T-helper 2 cell treated with Interferon-gamma antibody and Interleukin-4, amounts not matched to agents 100 ng/mL and 5 ng/mL, for 36 hours (primary cell): ENCODE measurements at regions not wholly inside any gene's neighbourhood (a gene's known extent, or its start where the extent isn't known, plus 50 kb on each side); places are given as distances from the start of the nearest gene placed in this dataset.

Experiments
- intact Hi-C: fragments of 100-400 bp; cut with micrococcal nuclease; formaldehyde crosslinking; loops from one replicate; pipeline ENCODE4 v1.15.1; 2023

GRCh38 chr2:176753752-176754474 is 458.7 kb upstream of the HNRNPA3 start:
- intact Hi-C loops = no loop called here

DNA sequence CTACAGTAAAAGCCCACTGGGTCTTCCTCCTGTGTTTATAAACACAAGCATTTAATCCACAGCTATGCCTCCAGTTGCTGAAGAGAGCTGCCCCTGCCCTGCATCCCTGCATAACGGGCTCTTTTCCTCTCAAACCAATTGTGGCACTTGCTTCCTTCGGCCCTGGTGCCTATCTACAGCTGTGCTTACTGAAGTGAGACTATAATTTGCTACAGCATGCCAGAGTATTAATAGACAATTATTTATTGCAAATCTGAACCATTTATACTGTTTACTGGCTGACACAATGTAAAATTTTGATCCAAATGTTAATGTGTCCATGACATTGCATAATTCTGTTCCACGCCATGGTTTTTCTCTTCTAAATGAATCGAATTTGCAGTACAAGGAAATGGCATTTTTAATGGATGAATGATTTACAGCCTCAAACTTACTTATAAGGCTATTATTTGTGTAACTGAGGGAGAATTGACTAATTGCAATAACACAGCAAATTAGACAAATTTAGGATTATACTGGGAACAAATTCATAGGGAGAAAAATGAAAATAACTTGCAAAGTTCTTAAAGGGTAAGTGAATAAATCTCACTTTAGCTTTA is 457.0 kb upstream of the HNRNPA3 start:
- intact Hi-C loops = no loop called here

DNA sequence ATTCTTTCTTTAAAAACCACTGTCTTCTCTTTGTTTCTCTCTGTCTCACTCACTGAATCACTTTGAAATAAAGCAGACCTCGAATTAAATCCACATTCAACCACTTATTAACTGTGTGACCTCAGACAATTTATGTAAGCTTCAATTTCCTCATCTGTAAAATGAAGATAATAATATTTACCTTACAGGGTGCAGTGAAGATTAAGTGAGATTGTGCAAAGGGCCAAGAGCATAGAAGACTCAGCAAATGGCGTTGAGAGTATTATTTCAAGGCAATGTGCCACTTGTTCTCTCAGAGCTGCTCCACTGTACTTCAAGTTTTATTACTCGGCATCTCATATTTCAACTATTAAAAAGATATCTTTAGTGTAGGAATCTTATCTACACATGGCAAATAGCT is 454.2 kb upstream of the HNRNPA3 start:
- intact Hi-C loops = no loop called here

- intact Hi-C loops = no loop called here
These were observed 452.2 kb upstream of the HNRNPA3 start for GRCh38 chr2:176760439-176760838.

DNA sequence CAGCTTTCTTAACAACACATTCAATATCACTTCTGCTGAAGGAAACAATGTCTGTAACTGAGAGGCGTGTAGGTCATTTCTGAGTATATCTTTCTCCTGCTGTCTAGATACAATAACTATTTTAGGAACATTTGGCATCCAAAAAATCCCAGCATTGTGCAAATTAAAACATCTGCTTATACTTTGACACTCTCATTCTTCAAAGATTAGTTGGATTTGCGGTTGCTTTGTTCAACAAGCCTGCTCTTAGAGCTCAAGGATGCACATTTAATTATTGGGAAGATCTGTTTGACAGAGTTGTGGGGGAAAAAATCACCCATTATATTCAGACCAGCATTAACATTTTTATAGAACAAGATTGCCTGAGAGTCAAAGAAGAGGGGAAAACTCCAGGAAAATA is 449.5 kb upstream of the HNRNPA3 start:
- intact Hi-C loops = no loop called here

DNA sequence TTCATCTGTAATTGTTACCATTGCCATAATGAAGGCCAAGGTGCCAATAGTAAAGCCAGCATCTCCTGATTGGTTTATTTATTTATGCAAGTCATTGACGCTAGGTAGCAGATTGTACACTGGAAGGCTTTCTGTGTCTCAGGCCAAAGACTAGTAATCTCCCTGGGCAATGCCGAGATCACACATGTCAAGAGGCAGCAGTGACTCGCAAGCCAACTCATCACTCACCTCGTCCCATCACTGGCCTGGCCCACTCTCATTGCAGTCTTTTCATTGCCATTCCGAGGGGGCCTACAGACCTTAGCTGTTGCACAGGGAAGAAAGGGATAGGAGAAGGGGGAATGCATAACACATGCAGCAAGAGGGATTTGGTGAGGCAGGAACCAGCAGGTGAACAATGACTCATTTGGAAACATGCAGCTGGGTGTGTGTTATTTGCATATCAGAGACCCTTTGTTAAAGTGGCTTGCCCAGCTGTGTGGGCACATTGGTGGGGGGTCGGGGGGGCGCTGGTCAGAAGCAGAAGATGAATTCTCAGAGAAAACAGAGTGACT is 448.7 kb upstream of the HNRNPA3 start:
- intact Hi-C loops = no loop called here

- intact Hi-C loops = no loop called here
These were observed 447.7 kb upstream of the HNRNPA3 start for GRCh38 chr2:176764921-176765320.

DNA sequence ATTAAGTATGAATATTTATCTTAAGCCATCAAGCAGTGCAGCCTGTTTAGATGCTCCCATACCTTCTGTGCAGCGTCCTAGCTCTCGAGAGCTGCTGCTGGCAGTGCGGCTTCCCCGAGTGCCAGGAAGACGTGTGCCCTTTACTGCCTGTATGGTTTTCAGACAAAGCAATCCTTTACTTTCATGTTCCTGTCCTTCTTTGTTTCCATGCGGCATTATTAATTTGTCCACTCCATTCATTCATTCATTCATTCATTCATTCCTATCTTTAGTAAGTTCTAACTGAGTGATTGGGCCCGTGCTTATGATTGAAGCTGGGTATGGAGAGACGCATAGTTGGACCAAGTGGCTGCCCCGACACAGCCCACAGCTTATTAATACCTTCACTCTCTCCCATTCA is 446.6 kb upstream of the HNRNPA3 start:
- intact Hi-C loops = no loop called here

DNA sequence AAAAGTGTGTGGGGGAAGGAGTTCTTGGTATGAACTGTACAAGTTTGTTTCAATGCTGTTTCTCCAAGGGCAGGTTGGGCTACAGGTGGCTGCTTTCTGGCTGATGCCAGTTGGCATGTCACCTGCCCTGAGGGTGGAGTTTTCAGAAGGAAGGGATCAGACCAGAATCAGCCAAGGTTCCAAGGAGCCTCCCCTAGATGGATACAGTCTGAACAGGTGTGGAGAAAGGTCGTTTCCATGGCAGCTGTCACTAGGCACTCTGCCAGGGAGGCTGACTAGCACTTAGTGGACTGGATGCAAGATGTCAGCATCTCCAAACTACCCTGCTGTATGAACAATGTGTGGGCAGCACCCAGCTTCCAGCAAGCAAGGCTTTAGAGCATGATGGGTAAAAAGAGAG is 444.4 kb upstream of the HNRNPA3 start:
- intact Hi-C loops = no loop called here

DNA sequence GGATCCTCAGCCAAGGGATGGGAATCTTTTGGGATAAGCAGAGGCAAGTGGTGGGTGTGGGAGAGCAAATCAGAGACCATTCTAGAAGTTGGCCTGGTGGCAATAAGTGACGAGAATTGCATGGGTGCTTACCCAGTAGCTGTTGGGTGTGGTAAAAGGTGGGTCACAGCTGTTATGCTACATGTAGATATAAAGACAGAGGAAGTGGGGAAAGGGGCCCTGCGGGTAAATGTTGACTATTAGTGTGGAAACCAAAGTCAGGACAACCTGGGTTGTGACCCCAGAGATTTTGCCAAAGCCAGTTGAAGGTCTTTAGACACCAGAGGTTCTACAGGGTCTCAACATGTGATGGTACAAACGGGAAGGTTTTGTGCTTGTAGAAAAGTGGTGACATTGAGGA is 443.6 kb upstream of the HNRNPA3 start:
- intact Hi-C loops = no loop called here

- intact Hi-C loops = no loop called here
These were observed 442.9 kb upstream of the HNRNPA3 start for GRCh38 chr2:176769499-176770370.

DNA sequence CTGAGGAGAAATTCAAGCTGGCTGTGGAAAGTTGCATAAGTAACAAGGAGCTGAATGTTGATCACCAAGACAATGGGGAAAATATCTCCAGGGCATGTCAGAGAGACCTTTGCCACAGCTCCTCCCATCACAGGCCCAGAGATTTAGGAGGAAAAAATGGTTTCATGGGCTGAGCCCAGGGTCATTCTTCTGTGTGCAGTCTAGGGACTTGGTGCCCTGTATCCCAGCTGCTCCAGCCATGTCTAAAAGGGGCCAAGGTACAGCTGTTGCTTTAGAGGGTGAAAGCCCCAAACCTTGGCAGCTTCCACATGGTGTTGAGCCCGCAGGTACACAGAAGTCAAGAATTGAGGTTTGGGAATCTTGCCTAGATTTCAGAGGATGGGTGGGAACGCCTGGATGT is 439.8 kb upstream of the HNRNPA3 start:
- intact Hi-C loops = no loop called here

GRCh38 chr2:176774766-176775451 is 437.7 kb upstream of the HNRNPA3 start:
- intact Hi-C loops = no loop called here

GRCh38 chr2:176777262-176777661 is 435.3 kb upstream of the HNRNPA3 start:
- intact Hi-C loops = no loop called here

DNA sequence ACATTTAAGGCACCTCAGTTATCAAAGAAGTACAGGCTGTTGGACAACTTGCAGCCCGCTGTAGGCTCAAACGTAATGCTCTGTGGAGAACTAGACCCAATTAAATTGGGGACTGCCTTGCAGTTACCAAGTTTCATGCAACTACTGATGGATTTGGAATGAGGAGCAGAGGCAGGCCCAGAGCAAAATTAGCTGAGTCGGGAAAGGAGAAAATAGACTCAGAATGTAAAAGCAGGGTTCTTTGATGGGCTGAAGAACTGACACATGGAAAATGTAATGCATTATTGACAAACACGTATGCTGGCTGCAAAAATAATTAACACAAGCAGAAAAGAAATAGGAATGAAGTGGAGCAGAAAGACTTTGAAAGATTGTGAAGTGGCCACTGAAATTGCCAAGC is 432.7 kb upstream of the HNRNPA3 start:
- intact Hi-C loops = no loop called here

GRCh38 chr2:176780348-176780747 is 432.2 kb upstream of the HNRNPA3 start:
- intact Hi-C loops = no loop called here

- intact Hi-C loops = no loop called here
These were observed 430.9 kb upstream of the HNRNPA3 start for GRCh38 chr2:176781570-176782217.

GRCh38 chr2:176784633-176785200 is 427.9 kb upstream of the HNRNPA3 start:
- intact Hi-C loops = no loop called here

DNA sequence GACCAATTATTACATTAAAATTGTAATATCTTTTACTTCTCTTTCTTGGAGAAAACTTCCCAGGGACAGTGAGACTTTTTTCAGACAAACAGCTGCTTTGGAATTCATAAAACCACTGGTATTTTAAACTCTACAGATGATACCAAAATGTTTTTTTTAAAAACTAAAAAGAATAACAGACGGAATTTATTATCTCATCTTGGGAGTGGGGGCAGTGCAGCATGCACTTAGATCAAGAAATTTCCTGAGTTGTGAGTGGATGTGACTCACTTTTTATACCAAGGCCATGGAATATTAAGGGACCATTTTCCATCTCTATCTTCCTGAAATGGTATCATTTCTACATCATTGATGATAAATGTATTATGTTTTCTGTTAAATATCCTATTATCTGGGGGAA is 422.8 kb upstream of the HNRNPA3 start:
- intact Hi-C loops = no loop called here

- intact Hi-C loops = no loop called here
These were observed 422.1 kb upstream of the HNRNPA3 start for GRCh38 chr2:176790468-176790867.

GRCh38 chr2:176793792-176794191 is 418.8 kb upstream of the HNRNPA3 start:
- intact Hi-C loops = no loop called here
